ENCODE measurements at regions not wholly inside any gene's neighbourhood (a gene's known extent, or its start where the extent isn't known, plus 50 kb on each side); places are given as distances from the start of the nearest gene placed in this dataset.

DNA sequence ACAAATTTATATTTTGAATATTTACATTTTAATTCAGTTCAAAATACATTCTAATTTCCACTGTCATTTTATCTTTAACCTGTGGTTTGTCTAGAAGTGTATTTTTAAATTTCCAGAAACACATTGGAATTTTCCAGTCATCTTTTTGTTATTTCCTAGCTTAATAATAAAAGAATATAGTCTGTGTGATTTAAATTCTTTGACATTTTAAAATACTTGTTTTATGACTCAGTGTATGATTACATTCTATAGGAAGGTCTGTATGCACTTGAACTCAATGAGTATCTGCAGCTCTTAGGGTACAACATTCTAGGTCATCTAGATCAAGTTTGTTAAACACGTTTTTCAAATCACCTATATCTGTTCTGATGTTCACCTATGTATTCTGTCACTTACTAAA lies 88.3 kb upstream of the MBOAT2 start:
- no peak overlapping the region for H3K4me2 ChIP-seq (ENCODE audit: low read length)
- no peaks in the 10 kb centered on the region for H4K20me1 ChIP-seq (ENCODE audit: insufficient read depth, low read length)
- no peak overlapping the region for H3K27ac ChIP-seq (ENCODE audit: low read depth, low read length, poor library complexity, severe bottlenecking)
- TF ChIP-seq, protein P1, sequence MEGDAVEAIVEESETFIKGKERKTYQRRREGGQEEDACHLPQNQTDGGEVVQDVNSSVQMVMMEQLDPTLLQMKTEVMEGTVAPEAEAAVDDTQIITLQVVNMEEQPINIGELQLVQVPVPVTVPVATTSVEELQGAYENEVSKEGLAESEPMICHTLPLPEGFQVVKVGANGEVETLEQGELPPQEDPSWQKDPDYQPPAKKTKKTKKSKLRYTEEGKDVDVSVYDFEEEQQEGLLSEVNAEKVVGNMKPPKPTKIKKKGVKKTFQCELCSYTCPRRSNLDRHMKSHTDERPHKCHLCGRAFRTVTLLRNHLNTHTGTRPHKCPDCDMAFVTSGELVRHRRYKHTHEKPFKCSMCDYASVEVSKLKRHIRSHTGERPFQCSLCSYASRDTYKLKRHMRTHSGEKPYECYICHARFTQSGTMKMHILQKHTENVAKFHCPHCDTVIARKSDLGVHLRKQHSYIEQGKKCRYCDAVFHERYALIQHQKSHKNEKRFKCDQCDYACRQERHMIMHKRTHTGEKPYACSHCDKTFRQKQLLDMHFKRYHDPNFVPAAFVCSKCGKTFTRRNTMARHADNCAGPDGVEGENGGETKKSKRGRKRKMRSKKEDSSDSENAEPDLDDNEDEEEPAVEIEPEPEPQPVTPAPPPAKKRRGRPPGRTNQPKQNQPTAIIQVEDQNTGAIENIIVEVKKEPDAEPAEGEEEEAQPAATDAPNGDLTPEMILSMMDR (IDR thresholded peaks at IDR 0.05; ENCODE audit: low read length) = no peak
- TF ChIP-seq EZH2 (IDR thresholded peaks at IDR 0.05; ENCODE audit: borderline replicate concordance, low read length) = no peak
- no peak overlapping the region for H2AFZ ChIP-seq (ENCODE audit: low read length)
- no peaks in the 10 kb centered on the region for H3K79me2 ChIP-seq (ENCODE audit: insufficient read depth, low read length)
- H3K9me2 ChIP-seq (ENCODE audit: low read depth, low read length) = no peaks in the 10 kb centered on the region
- no peaks in the 10 kb centered on the region for H3K27me3 ChIP-seq (ENCODE audit: insufficient read depth, low read length)
- no peak overlapping the region for H3K4me3 ChIP-seq (ENCODE audit: low read depth, low read length, poor library complexity, severe bottlenecking)
- no peaks in the 10 kb centered on the region for H3F3A ChIP-seq (ENCODE audit: insufficient read depth, low read length)
- H3K36me3 ChIP-seq (ENCODE audit: insufficient read depth, low read length) = no peaks in the 10 kb centered on the region
- no peak overlapping the region for H3K9ac ChIP-seq (ENCODE audit: low read length)
- no peaks in the 10 kb centered on the region for H3K4me1 ChIP-seq (ENCODE audit: insufficient read depth, low read length, severe bottlenecking)
- H3K9me3 ChIP-seq (ENCODE audit: low read length) = no peaks in the 10 kb centered on the region

DNA sequence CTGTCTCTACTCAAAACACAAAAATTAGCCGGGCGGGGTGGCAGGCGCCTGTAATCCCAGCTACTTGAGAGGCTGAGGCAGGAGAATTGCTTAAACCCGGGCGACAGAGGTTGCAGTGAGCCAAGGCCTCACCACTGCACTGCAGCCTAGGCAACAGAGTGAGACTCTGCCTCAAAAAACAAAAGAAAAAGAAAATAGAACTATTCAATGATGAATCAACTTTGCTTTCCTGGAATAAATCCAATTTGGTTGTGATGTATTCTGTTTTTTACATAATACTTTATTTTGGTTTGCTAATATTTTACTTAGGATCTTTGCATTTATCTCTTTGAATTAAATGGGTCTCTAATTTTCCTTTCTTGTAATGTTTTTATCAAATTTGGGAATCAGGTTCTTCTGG lies 86.3 kb upstream of the MBOAT2 start:
- Histone ChIP-seq H3K79me2 (ENCODE audit: insufficient read depth, low read length) (no peaks in the 10 kb centered on the region), H4K20me1 (ENCODE audit: insufficient read depth, low read length) (no peaks in the 10 kb centered on the region), H3F3A (ENCODE audit: insufficient read depth, low read length) (no peaks in the 10 kb centered on the region), H2AFZ (ENCODE audit: low read length) (no peak overlapping the region), H3K27ac (ENCODE audit: low read depth, low read length, poor library complexity, severe bottlenecking) (no peak overlapping the region), H3K9me2 (ENCODE audit: low read depth, low read length) (no peaks in the 10 kb centered on the region), H3K9me3 (ENCODE audit: low read length) (no peaks in the 10 kb centered on the region), H3K36me3 (ENCODE audit: insufficient read depth, low read length) (no peaks in the 10 kb centered on the region), H3K4me2 (ENCODE audit: low read length) (no peak overlapping the region), H3K27me3 (ENCODE audit: insufficient read depth, low read length) (no peaks in the 10 kb centered on the region), H3K9ac (ENCODE audit: low read length) (no peak overlapping the region), H3K4me3 (ENCODE audit: low read depth, low read length, poor library complexity, severe bottlenecking) (no peak overlapping the region), H3K4me1 (ENCODE audit: insufficient read depth, low read length, severe bottlenecking) (no peaks in the 10 kb centered on the region)
- TF ChIP-seq, protein P1 (IDR thresholded peaks at IDR 0.05; ENCODE audit: low read length) = no peak
- TF ChIP-seq EZH2 (IDR thresholded peaks at IDR 0.05; ENCODE audit: borderline replicate concordance, low read length) = no peak

DNA sequence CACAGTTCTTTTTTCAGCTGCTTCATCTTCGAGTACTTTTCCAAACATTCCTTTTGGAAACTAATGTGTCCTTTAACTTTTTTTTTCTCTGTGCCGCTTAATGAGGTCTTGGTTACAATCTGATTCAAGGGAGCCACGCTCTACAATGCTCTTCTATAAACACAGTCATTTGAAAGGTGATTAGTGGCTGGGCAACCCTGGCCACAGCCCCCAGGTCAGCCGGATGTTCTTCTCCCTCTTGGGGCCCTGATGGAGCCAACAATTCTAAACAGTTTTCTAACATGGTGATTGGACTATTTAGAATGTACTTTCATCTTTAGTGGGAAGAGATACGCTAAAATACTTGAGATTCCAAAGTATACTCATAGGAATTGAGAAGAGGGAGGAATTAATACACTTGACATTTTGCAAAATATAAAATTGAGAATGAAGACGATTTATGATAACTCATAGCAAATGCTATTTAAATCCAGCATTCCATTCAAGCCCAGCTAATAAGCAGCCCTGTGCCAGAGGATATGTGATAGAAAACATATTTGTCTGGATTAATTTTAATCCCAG lies 83.7 kb upstream of the MBOAT2 start:
- H3K27me3 ChIP-seq (ENCODE audit: insufficient read depth, low read length) = no peaks in the 10 kb centered on the region
- TF ChIP-seq, protein P1 (IDR thresholded peaks at IDR 0.05; ENCODE audit: low read length) = no peak
- TF ChIP-seq EZH2 (IDR thresholded peaks at IDR 0.05; ENCODE audit: borderline replicate concordance, low read length) = no peak
- no peaks in the 10 kb centered on the region for H3K79me2 ChIP-seq (ENCODE audit: insufficient read depth, low read length)
- H2AFZ ChIP-seq (ENCODE audit: low read length) = no peak overlapping the region
- no peaks in the 10 kb centered on the region for H3K4me1 ChIP-seq (ENCODE audit: insufficient read depth, low read length, severe bottlenecking)
- H3F3A ChIP-seq (ENCODE audit: insufficient read depth, low read length) = no peaks in the 10 kb centered on the region
- H3K36me3 ChIP-seq (ENCODE audit: insufficient read depth, low read length) = no peaks in the 10 kb centered on the region
- H3K27ac ChIP-seq (ENCODE audit: low read depth, low read length, poor library complexity, severe bottlenecking) = no peak overlapping the region
- no peak overlapping the region for H3K4me2 ChIP-seq (ENCODE audit: low read length)
- H3K9me2 ChIP-seq (ENCODE audit: low read depth, low read length) = no peaks in the 10 kb centered on the region
- no peak overlapping the region for H3K4me3 ChIP-seq (ENCODE audit: low read depth, low read length, poor library complexity, severe bottlenecking)
- H4K20me1 ChIP-seq (ENCODE audit: insufficient read depth, low read length) = no peaks in the 10 kb centered on the region
- H3K9me3 ChIP-seq (ENCODE audit: low read length) = no peaks in the 10 kb centered on the region
- no peak overlapping the region for H3K9ac ChIP-seq (ENCODE audit: low read length)
